ENCODE measurements at regions not wholly inside any gene's neighbourhood (a gene's known extent, or its start where the extent isn't known, plus 50 kb on each side); places are given as distances from the start of the nearest gene placed in this dataset.

DNA sequence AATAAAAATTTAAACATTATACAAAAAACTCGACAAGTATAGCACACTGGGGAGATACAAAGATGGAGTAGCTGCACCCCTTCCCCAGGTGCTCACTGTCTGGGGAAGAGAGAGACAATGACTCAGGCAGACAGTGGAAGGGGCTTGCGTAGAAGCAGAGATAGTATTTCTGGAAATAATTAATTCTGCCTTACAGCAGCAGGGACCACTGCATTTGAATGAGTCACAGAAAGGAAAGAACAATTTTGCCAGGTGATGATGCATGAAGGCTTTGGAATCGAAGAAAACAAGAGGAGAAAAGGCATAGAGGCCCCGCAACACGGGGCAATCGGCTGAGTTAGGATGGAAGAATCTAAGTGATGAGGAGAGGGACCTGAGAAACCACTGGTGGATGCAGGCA lies 447.4 kb downstream of the EFNB2 start:
- TF ChIP-seq, protein P1, sequence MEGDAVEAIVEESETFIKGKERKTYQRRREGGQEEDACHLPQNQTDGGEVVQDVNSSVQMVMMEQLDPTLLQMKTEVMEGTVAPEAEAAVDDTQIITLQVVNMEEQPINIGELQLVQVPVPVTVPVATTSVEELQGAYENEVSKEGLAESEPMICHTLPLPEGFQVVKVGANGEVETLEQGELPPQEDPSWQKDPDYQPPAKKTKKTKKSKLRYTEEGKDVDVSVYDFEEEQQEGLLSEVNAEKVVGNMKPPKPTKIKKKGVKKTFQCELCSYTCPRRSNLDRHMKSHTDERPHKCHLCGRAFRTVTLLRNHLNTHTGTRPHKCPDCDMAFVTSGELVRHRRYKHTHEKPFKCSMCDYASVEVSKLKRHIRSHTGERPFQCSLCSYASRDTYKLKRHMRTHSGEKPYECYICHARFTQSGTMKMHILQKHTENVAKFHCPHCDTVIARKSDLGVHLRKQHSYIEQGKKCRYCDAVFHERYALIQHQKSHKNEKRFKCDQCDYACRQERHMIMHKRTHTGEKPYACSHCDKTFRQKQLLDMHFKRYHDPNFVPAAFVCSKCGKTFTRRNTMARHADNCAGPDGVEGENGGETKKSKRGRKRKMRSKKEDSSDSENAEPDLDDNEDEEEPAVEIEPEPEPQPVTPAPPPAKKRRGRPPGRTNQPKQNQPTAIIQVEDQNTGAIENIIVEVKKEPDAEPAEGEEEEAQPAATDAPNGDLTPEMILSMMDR (IDR thresholded peaks at IDR 0.05; ENCODE audit: low read length), result no peak
- TF ChIP-seq EZH2 (IDR thresholded peaks at IDR 0.05; ENCODE audit: borderline replicate concordance, low read length), result no peak
